ENCODE measurements at regions not wholly inside any gene's neighbourhood (a gene's known extent, or its start where the extent isn't known, plus 50 kb on each side); places are given as distances from the start of the nearest gene placed in this dataset.

DNA sequence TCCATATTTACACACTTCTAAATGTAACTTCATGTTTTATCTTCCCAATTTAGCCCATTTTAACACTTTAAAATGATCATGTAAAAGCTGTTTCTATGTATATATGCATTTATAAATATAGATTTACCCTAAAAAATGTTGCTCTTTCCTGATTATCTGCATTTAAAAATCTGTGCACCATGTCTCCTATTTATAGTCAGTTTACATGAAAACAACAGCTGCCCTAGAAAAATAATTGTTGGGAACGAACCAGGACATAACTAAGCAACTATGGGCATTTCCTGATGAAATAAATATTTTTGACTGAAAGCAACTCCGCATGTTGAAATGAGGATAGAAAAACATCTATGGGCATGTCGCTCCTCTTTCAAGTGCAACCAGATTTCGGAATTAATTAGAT is 1368.2 kb downstream of the FAM181B start:
- Histone ChIP-seq H3K4me2 (ENCODE audit: low read length) (no peak overlapping the region), H2AFZ (ENCODE audit: low read length) (no peak overlapping the region), H3K79me2 (ENCODE audit: insufficient read depth, low read depth, low read length) (no peaks in the 10 kb centered on the region), H3K9me3 (ENCODE audit: low read length) (no peaks in the 10 kb centered on the region), H3K27ac (ENCODE audit: low read depth, low read length, poor library complexity, severe bottlenecking) (no peak overlapping the region), H3K4me3 (ENCODE audit: low read depth, low read length, poor library complexity, severe bottlenecking) (no peak overlapping the region), H4K20me1 (ENCODE audit: insufficient read depth, low read length) (no peaks in the 10 kb centered on the region), H3K4me1 (ENCODE audit: insufficient read depth, low read length, poor library complexity, severe bottlenecking) (no peaks in the 10 kb centered on the region), H3K9me2 (ENCODE audit: insufficient read depth, low read length) (no peaks in the 10 kb centered on the region), H3K36me3 (ENCODE audit: insufficient read depth, low read length) (no peaks in the 10 kb centered on the region)
- intact Hi-C loops (cut with micrococcal nuclease; ENCODE audit: unreplicated experiment) = no loop called here
- TF ChIP-seq, protein P1, sequence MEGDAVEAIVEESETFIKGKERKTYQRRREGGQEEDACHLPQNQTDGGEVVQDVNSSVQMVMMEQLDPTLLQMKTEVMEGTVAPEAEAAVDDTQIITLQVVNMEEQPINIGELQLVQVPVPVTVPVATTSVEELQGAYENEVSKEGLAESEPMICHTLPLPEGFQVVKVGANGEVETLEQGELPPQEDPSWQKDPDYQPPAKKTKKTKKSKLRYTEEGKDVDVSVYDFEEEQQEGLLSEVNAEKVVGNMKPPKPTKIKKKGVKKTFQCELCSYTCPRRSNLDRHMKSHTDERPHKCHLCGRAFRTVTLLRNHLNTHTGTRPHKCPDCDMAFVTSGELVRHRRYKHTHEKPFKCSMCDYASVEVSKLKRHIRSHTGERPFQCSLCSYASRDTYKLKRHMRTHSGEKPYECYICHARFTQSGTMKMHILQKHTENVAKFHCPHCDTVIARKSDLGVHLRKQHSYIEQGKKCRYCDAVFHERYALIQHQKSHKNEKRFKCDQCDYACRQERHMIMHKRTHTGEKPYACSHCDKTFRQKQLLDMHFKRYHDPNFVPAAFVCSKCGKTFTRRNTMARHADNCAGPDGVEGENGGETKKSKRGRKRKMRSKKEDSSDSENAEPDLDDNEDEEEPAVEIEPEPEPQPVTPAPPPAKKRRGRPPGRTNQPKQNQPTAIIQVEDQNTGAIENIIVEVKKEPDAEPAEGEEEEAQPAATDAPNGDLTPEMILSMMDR (conservative IDR thresholded peaks at IDR 0.05; ENCODE audit: low read length) = no peak
- TF ChIP-seq EZH2phosphoT487 (IDR thresholded peaks at IDR 0.05; ENCODE audit: borderline replicate concordance, low read depth, low read length) = no peak
- no TSS peak for BruUV-seq (replicated peaks)
- ChIA-PET CTCF (ENCODE audit: unreplicated experiment) (no interaction called here), POLR2A (interaction anchor here (0.6 kb wide), 1 partner anchor 1058 kb away, joined by 4 read pairs; no protein-coding TSS in a partner anchor)
- no peak for DNase-seq (ENCODE audit: low spot score)

DNA sequence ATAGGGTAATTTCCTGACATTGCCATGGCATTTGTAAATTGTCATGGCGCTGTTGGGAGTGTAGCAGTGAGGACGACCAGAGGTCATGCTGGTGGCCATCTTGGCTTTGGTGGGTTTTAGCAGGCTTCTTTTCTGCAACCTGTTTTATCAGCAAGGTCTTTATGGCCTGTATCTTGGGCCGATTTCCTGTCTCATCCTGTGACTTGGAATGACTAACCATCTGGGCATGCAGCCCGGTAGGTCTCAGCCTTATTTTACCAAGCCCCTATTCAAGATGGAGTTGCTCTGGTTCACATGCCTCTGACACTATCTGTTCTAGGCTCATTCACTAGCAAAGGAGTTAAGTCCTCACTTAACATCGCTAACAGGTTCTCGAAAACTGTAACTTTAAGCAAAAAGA is 1374.2 kb downstream of the FAM181B start:
- H3K4me3 ChIP-seq (ENCODE audit: low read depth, low read length, poor library complexity, severe bottlenecking) = no peak overlapping the region
- no peak for TF ChIP-seq EZH2phosphoT487 (IDR thresholded peaks at IDR 0.05; ENCODE audit: borderline replicate concordance, low read depth, low read length)
- TF ChIP-seq, protein P1 (conservative IDR thresholded peaks at IDR 0.05; ENCODE audit: low read length) = no peak
- H2AFZ ChIP-seq (ENCODE audit: low read length) = no peak overlapping the region
- H3K4me2 ChIP-seq (ENCODE audit: low read length) = no peak overlapping the region
- CTCF ChIA-PET (ENCODE audit: unreplicated experiment) = no interaction called here
- no peak overlapping the region for H3K27ac ChIP-seq (ENCODE audit: low read depth, low read length, poor library complexity, severe bottlenecking)
- intact Hi-C loops (cut with micrococcal nuclease; ENCODE audit: unreplicated experiment) = no loop called here
- H3K79me2 ChIP-seq (ENCODE audit: insufficient read depth, low read depth, low read length) = no peaks in the 10 kb centered on the region
- no peaks in the 10 kb centered on the region for H3K4me1 ChIP-seq (ENCODE audit: insufficient read depth, low read length, poor library complexity, severe bottlenecking)
- H3K9me2 ChIP-seq (ENCODE audit: insufficient read depth, low read length) = no peaks in the 10 kb centered on the region
- no peaks in the 10 kb centered on the region for H4K20me1 ChIP-seq (ENCODE audit: insufficient read depth, low read length)
- POLR2A ChIA-PET = no interaction called here
- no peaks in the 10 kb centered on the region for H3K9me3 ChIP-seq (ENCODE audit: low read length)
- DNase-seq (ENCODE audit: low spot score) = no peak
- BruUV-seq (replicated peaks) = no TSS peak
- H3K36me3 ChIP-seq (ENCODE audit: insufficient read depth, low read length) = no peaks in the 10 kb centered on the region

DNA sequence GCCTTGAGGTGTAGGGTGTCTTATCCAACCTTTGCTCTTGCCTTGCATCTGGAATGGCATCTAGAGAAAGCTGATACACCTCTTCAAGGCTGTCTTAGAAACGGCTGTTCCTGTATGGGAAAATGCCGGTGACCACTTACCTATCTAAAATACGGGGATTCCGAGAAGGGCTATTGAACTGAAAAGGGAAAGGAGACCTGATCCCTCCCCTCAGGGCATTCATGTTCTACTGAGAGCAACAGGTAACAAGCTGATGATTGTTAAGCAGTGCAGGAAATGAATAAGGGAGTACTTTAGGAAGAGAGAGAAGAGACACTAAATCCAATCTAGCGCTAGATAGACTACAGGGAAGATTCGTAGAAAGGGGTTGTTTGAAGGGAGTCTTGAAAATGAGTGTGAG is 1388.1 kb downstream of the FAM181B start:
- TF ChIP-seq, protein P1 (conservative IDR thresholded peaks at IDR 0.05; ENCODE audit: low read length) = no peak
- no peak for TF ChIP-seq EZH2phosphoT487 (IDR thresholded peaks at IDR 0.05; ENCODE audit: borderline replicate concordance, low read depth, low read length)
- no peaks in the 10 kb centered on the region for H3K79me2 ChIP-seq (ENCODE audit: insufficient read depth, low read depth, low read length)
- intact Hi-C loops (cut with micrococcal nuclease; ENCODE audit: unreplicated experiment) = no loop called here
- H3K9me2 ChIP-seq (ENCODE audit: insufficient read depth, low read length) = no peaks in the 10 kb centered on the region
- no peak overlapping the region for H3K27ac ChIP-seq (ENCODE audit: low read depth, low read length, poor library complexity, severe bottlenecking)
- H4K20me1 ChIP-seq (ENCODE audit: insufficient read depth, low read length) = no peaks in the 10 kb centered on the region
- H3K36me3 ChIP-seq (ENCODE audit: insufficient read depth, low read length) = no peaks in the 10 kb centered on the region
- H2AFZ ChIP-seq (ENCODE audit: low read length) = no peak overlapping the region
- no peaks in the 10 kb centered on the region for H3K4me1 ChIP-seq (ENCODE audit: insufficient read depth, low read length, poor library complexity, severe bottlenecking)
- BruUV-seq (replicated peaks) = no TSS peak
- CTCF ChIA-PET (ENCODE audit: unreplicated experiment) = no interaction called here
- H3K9me3 ChIP-seq (ENCODE audit: low read length) = no peaks in the 10 kb centered on the region
- POLR2A ChIA-PET = no interaction called here
- DNase-seq (ENCODE audit: low spot score) = no peak
- H3K4me3 ChIP-seq (ENCODE audit: low read depth, low read length, poor library complexity, severe bottlenecking) = no peak overlapping the region
- H3K4me2 ChIP-seq (ENCODE audit: low read length) = no peak overlapping the region
